Neural progenitor cell (in vitro differentiated cells): ENCODE measurements at regions not wholly inside any gene's neighbourhood (a gene's known extent, or its start where the extent isn't known, plus 50 kb on each side); places are given as distances from the start of the nearest gene placed in this dataset.

Experiments
- DNase-seq: peaks from one replicate; pipeline ENCODE4 v3.0.0-alpha.2; 2016; ENCODE audit warnings: low spot score
- H2AFZ ChIP-seq: fragments of 200-600 bp; sonication (generic); replicated peaks from 2 replicates; pipeline ENCODE4 v1.6.1; 2016; ENCODE audit warnings: antibody characterized with exemption
- H3F3A ChIP-seq: fragments of 200-600 bp; sonication (generic); 2 replicates; pipeline ENCODE4 v1.6.1; 2016; ENCODE audit warnings: antibody characterized with exemption, low read depth
- H3K27ac ChIP-seq: fragments of 200-600 bp; sonication (generic); 2 replicates; pipeline ENCODE4 v1.5.1; 2016; ENCODE audit warnings: mild to moderate bottlenecking
- H3K27me3 ChIP-seq: fragments of 200-600 bp; sonication (generic); 2 replicates; pipeline ENCODE4 v1.6.1; 2016; ENCODE audit warnings: mild to moderate bottlenecking, moderate library complexity
- H3K36me3 ChIP-seq: fragments of 200-600 bp; sonication (generic); 2 replicates; pipeline ENCODE4 v1.5.1; 2016
- H3K4me1 ChIP-seq: fragments of 200-600 bp; sonication (generic); 2 replicates; pipeline ENCODE4 v1.6.1; 2016; ENCODE audit warnings: mixed run types
- H3K4me2 ChIP-seq: fragments of 200-600 bp; sonication (generic); 2 replicates; pipeline ENCODE4 v1.6.1; 2016
- H3K4me3 ChIP-seq: fragments of 200-600 bp; sonication (generic); 2 replicates; pipeline ENCODE4 v1.5.1; 2016
- H3K79me2 ChIP-seq: fragments of 200-600 bp; sonication (generic); 2 replicates; pipeline ENCODE4 v1.6.1; 2016; ENCODE audit warnings: low read depth
- H3K9ac ChIP-seq: fragments of 200-600 bp; sonication (generic); 2 replicates; pipeline ENCODE4 v1.6.1; 2016
- H3K9me3 ChIP-seq: fragments of 200-600 bp; sonication (generic); 2 replicates; pipeline ENCODE4 v1.5.1; 2016; ENCODE audit warnings: low read depth
- H4K20me1 ChIP-seq: fragments of 200-600 bp; sonication (generic); 2 replicates; pipeline ENCODE4 v1.6.1; 2016; ENCODE audit warnings: low read depth
- H3K27ac Mint-ChIP-seq: 3 replicates; pipeline ENCODE4 v1.8.0; 2021; ENCODE audit warnings: mixed read lengths
- H3K27me3 Mint-ChIP-seq: 2 replicates; pipeline ENCODE4 v1.8.0; 2022; ENCODE audit warnings: low read depth, mild to moderate bottlenecking, inconsistent platforms, moderate library complexity, mixed read lengths; ENCODE audit not compliant: insufficient read depth
- H3K36me3 Mint-ChIP-seq: 3 replicates; pipeline ENCODE4 v1.8.0; 2021; ENCODE audit warnings: mixed read lengths
- H3K4me1 Mint-ChIP-seq: 3 replicates; pipeline ENCODE4 v1.8.0; 2021; ENCODE audit warnings: mixed read lengths
- H3K4me3 Mint-ChIP-seq: 3 replicates; pipeline ENCODE4 v1.8.0; 2021; ENCODE audit warnings: mild to moderate bottlenecking, moderate library complexity, mixed read lengths
- H3K9me3 Mint-ChIP-seq: 3 replicates; pipeline ENCODE4 v1.8.0; 2020; ENCODE audit warnings: mixed read lengths
- CTCF ChIP-seq: fragments of 200-600 bp; sonication (generic); IDR thresholded peaks from 2 replicates; pipeline ENCODE4 v1.5.1; 2017; ENCODE audit warnings: antibody characterized with exemption, mild to moderate bottlenecking
- EZH2 ChIP-seq: fragments of 200-600 bp; sonication (generic); IDR thresholded peaks from 2 replicates; pipeline ENCODE4 v1.6.1; 2017; ENCODE audit warnings: antibody characterized with exemption, mild to moderate bottlenecking, moderate library complexity
- EZH2phosphoT487 ChIP-seq: fragments of 200-600 bp; sonication (generic); IDR thresholded peaks from 2 replicates; pipeline ENCODE4 v1.6.1; 2017; ENCODE audit warnings: antibody characterized with exemption

DNA sequence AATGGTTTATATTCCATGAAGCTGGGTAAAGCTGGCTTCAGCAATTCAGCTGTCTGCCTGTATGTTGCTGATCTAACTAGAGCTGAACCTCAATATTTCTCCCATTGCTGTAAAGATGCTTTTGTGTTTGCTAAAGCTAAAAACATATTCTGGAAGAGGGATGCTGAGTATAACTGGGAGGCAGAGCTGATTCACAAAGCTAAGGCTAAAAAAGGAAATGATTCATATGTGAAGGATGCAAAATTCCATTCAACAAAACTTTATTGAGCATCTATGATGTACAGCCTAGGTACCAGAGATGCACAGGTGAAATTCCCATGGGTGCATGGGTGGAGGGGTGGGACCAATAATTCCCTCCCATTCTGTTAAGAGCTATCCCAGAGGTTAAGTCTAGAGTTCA is 193.9 kb downstream of the KIF18A start:
- Histone ChIP-seq H3K9ac (no peak overlapping the region), H3K9me3 (no peaks in the 10 kb centered on the region), H3K4me1 (peaks cover 13% of the 10 kb centered on the region), H3K4me2 (no peak overlapping the region), H3K36me3 (no peaks in the 10 kb centered on the region), H3K79me2 (no peaks in the 10 kb centered on the region), H4K20me1 (no peaks in the 10 kb centered on the region), H2AFZ (no peak overlapping the region), H3K4me3 (no peak overlapping the region), H3K27ac (no peak overlapping the region), H3F3A (no peaks in the 10 kb centered on the region), H3K27me3 (no peaks in the 10 kb centered on the region)
- no peak for TF ChIP-seq CTCF
- TF ChIP-seq EZH2phosphoT487 = no peak
- TF ChIP-seq EZH2 = no peak
- no peak for DNase-seq
- no peaks in the 10 kb centered on the region for H3K9me3 Mint-ChIP-seq
- H3K36me3 Mint-ChIP-seq = no peaks in the 10 kb centered on the region
- peaks cover 6% of the 10 kb centered on the region for H3K4me1 Mint-ChIP-seq
- H3K4me3 Mint-ChIP-seq = no peak overlapping the region
- H3K27me3 Mint-ChIP-seq = peaks cover 4% of the 10 kb centered on the region
- H3K27ac Mint-ChIP-seq = no peak overlapping the region

DNA sequence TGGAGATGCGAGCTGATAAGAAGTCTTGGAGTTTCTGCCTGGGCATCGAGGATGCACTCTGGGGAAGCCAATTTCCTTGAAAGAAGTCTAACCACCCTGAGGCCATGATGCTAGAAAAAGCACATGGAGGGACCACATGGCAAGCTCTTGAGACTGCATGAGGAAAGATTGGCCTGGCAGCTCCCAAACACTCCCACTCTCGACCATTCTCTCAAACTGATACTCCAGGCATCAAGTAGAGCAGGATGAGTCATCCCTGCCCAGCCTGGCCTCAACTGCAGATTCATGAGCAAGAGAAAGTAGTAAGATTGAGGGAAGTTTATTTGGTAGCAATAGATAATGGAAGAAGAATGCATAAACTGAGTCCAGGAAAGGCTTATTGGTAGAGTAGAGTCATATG is 194.3 kb downstream of the KIF18A start:
- Mint-ChIP-seq H3K4me1 (peaks cover 6% of the 10 kb centered on the region), H3K27ac (no peak overlapping the region), H3K9me3 (no peaks in the 10 kb centered on the region), H3K4me3 (no peak overlapping the region), H3K27me3 (peaks cover 4% of the 10 kb centered on the region), H3K36me3 (no peaks in the 10 kb centered on the region)
- no peaks in the 10 kb centered on the region for H3K9me3 ChIP-seq
- H3K79me2 ChIP-seq = no peaks in the 10 kb centered on the region
- no peaks in the 10 kb centered on the region for H3F3A ChIP-seq
- no peak for DNase-seq
- H3K4me3 ChIP-seq = no peak overlapping the region
- H3K27ac ChIP-seq = no peak overlapping the region
- no peak for TF ChIP-seq EZH2phosphoT487
- no peak for TF ChIP-seq CTCF
- TF ChIP-seq EZH2 = no peak
- no peak overlapping the region for H3K9ac ChIP-seq
- H3K4me1 ChIP-seq = peaks cover 13% of the 10 kb centered on the region
- no peaks in the 10 kb centered on the region for H4K20me1 ChIP-seq
- H2AFZ ChIP-seq = no peak overlapping the region
- no peaks in the 10 kb centered on the region for H3K36me3 ChIP-seq
- no peaks in the 10 kb centered on the region for H3K27me3 ChIP-seq
- H3K4me2 ChIP-seq = no peak overlapping the region

DNA sequence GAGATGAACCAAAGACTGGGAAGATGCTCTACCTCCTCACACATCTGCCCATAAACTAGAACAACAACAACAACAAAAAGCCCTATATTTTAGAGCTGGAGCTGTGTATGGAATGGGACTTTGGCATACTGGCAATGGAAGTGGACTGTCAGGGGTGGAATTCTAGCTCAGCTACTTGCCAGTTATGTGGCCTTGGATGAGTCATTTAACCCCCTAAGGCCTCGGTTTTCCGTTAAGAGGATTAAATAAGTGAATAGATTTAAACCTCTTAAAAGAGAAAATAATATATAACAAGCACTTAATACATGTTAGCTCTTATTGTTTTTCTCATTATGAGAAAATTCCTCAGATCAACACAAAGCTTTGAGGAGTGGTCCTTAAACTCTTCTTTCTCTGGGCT is 195.0 kb downstream of the KIF18A start:
- no peaks in the 10 kb centered on the region for H3K36me3 ChIP-seq
- H3K4me3 ChIP-seq = no peak overlapping the region
- H3K79me2 ChIP-seq = no peaks in the 10 kb centered on the region
- H3K4me2 ChIP-seq = no peak overlapping the region
- H4K20me1 ChIP-seq = no peaks in the 10 kb centered on the region
- no peak overlapping the region for H3K27ac ChIP-seq
- no peaks in the 10 kb centered on the region for H3K36me3 Mint-ChIP-seq
- H3K27me3 ChIP-seq = no peaks in the 10 kb centered on the region
- peaks cover 13% of the 10 kb centered on the region for H3K4me1 ChIP-seq
- peaks cover 6% of the 10 kb centered on the region for H3K4me1 Mint-ChIP-seq
- TF ChIP-seq EZH2phosphoT487 (no peak), CTCF (no peak), EZH2 (no peak)
- no peak for DNase-seq
- peaks cover 4% of the 10 kb centered on the region for H3K27me3 Mint-ChIP-seq
- no peaks in the 10 kb centered on the region for H3F3A ChIP-seq
- no peak overlapping the region for H3K4me3 Mint-ChIP-seq
- no peak overlapping the region for H2AFZ ChIP-seq
- no peak overlapping the region for H3K27ac Mint-ChIP-seq
- no peaks in the 10 kb centered on the region for H3K9me3 Mint-ChIP-seq
- no peak overlapping the region for H3K9ac ChIP-seq
- no peaks in the 10 kb centered on the region for H3K9me3 ChIP-seq
